Transverse colon (tissue), 3 donors: ENCODE measurements at regions not wholly inside any gene's neighbourhood (a gene's known extent, or its start where the extent isn't known, plus 50 kb on each side); places are given as distances from the start of the nearest gene placed in this dataset.

Experiments
- EP300 ChIP-seq: sonication (generic); formaldehyde crosslinking; IDR thresholded peaks from one replicate; pipeline ENCODE4 v1.6.1; 2017; ENCODE audit warnings: antibody characterized with exemption, low read depth
- TF ChIP-seq, protein P1 (sequence below), 5 experiments: fragments of 200-600 bp in 3 of 5; fragments of 450-650 bp in 2 of 5; sonication (generic) in 3 of 5; IDR thresholded peaks; 1 replicate in 2 of 5; 2 replicates in 3 of 5; pipeline ENCODE4 v1.5.1; 2016 to 2017; ENCODE audit warnings: antibody characterized with exemption in 5 of 5, inconsistent platforms in 3 of 5, mild to moderate bottlenecking in 2 of 5, moderate library complexity in 1 of 5

DNA sequence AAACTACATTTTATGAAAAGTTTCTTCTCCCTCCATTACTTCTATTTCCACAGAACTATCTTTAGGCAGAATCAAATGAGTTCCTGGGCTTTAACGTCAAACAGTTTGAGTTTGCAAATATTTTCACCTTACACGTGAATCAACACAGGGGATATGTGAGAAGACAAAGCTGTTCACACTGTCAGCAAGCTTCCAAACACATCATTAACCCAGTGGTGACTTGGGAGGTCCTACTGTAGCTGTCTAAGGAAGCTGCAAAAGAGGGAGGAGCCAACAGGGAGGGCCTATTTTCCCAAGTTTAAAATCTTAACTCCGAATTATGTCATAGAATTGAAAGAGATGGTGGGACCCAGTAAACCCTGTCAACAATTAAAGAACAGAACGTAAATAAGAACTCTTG, 337.8 kb upstream of the DNAJC19 start:
- TF ChIP-seq, protein P1, sequence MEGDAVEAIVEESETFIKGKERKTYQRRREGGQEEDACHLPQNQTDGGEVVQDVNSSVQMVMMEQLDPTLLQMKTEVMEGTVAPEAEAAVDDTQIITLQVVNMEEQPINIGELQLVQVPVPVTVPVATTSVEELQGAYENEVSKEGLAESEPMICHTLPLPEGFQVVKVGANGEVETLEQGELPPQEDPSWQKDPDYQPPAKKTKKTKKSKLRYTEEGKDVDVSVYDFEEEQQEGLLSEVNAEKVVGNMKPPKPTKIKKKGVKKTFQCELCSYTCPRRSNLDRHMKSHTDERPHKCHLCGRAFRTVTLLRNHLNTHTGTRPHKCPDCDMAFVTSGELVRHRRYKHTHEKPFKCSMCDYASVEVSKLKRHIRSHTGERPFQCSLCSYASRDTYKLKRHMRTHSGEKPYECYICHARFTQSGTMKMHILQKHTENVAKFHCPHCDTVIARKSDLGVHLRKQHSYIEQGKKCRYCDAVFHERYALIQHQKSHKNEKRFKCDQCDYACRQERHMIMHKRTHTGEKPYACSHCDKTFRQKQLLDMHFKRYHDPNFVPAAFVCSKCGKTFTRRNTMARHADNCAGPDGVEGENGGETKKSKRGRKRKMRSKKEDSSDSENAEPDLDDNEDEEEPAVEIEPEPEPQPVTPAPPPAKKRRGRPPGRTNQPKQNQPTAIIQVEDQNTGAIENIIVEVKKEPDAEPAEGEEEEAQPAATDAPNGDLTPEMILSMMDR (IDR thresholded peaks at IDR 0.05): no peak
- TF ChIP-seq EP300: no peak
